ENCODE measurements at regions not wholly inside any gene's neighbourhood (a gene's known extent, or its start where the extent isn't known, plus 50 kb on each side); places are given as distances from the start of the nearest gene placed in this dataset.

- TF ChIP-seq POLR2A (IDR thresholded peaks at IDR 0.05) (no peak), CTCF (IDR thresholded peaks at IDR 0.05) (no peak), EP300 (IDR thresholded peaks at IDR 0.05; ENCODE audit: low read depth) (no peak), POLR2AphosphoS5 (IDR thresholded peaks at IDR 0.05) (no peak)
Observed at GRCh38 chrX:26597981-26598380, 382.0 kb downstream of the MAGEB5 start.

All from transverse colon (tissue), 4 donors.